Progenitor cell of endocrine pancreas (in vitro differentiated cells): ENCODE measurements at regions not wholly inside any gene's neighbourhood (a gene's known extent, or its start where the extent isn't known, plus 50 kb on each side); places are given as distances from the start of the nearest gene placed in this dataset.

Experiments used
- DNase-seq: peaks from one replicate; pipeline ENCODE4 v3.0.0; 2021; ENCODE audit warnings: low spot score; ENCODE audit not compliant: unreplicated experiment
- H3K27ac Mint-ChIP-seq: 2 replicates; pipeline ENCODE4 v1.8.0; 2021; ENCODE audit warnings: mild to moderate bottlenecking, moderate library complexity, mixed read lengths
- H3K27me3 Mint-ChIP-seq: 2 replicates; pipeline ENCODE4 v1.8.0; 2021; ENCODE audit warnings: mixed read lengths
- H3K36me3 Mint-ChIP-seq: 2 replicates; pipeline ENCODE4 v1.8.0; 2022; ENCODE audit warnings: mixed read lengths; ENCODE audit not compliant: insufficient read depth
- H3K4me1 Mint-ChIP-seq: 2 replicates; pipeline ENCODE4 v1.8.0; 2021; ENCODE audit warnings: low read depth, mixed read lengths
- H3K4me3 Mint-ChIP-seq: 2 replicates; pipeline ENCODE4 v1.8.0; 2021; ENCODE audit warnings: low read depth, mild to moderate bottlenecking, moderate library complexity, mixed read lengths
- H3K9me3 Mint-ChIP-seq: 2 replicates; pipeline ENCODE4 v1.8.0; 2021; ENCODE audit warnings: low read depth, mixed read lengths
- TF ChIP-seq, protein P1 (sequence below): fragments of 200-600 bp; sonication (generic); IDR thresholded peaks from one replicate; pipeline ENCODE4 v1.5.0; 2021; ENCODE audit warnings: antibody characterized with exemption, mild to moderate bottlenecking; ENCODE audit not compliant: unreplicated experiment

DNA sequence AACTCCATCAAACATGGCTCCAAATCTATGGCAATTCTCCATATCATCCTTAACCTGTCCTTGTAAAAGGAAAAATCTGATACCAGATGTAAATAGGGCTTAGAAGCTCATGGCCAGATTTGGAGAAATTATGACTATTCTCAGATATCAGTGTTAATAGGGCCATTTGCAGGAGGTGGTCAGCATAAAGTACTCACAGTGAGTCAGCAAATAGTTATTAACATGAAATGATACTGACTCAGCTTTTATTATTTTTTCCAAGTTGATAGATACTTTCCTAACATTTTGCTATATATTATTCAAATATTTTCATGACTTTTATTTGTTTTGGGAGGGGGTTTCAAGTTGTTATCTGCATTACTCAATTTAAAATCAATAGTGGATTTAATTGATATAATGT lies 255.8 kb downstream of the MFSD1 start:
- TF ChIP-seq, protein P1, sequence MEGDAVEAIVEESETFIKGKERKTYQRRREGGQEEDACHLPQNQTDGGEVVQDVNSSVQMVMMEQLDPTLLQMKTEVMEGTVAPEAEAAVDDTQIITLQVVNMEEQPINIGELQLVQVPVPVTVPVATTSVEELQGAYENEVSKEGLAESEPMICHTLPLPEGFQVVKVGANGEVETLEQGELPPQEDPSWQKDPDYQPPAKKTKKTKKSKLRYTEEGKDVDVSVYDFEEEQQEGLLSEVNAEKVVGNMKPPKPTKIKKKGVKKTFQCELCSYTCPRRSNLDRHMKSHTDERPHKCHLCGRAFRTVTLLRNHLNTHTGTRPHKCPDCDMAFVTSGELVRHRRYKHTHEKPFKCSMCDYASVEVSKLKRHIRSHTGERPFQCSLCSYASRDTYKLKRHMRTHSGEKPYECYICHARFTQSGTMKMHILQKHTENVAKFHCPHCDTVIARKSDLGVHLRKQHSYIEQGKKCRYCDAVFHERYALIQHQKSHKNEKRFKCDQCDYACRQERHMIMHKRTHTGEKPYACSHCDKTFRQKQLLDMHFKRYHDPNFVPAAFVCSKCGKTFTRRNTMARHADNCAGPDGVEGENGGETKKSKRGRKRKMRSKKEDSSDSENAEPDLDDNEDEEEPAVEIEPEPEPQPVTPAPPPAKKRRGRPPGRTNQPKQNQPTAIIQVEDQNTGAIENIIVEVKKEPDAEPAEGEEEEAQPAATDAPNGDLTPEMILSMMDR = no peak
- no peak for DNase-seq
- Mint-ChIP-seq H3K36me3 (no peaks in the 10 kb centered on the region), H3K27ac (no peak overlapping the region), H3K4me1 (no peaks in the 10 kb centered on the region), H3K9me3 (no peaks in the 10 kb centered on the region), H3K27me3 (no peaks in the 10 kb centered on the region), H3K4me3 (no peak overlapping the region)

DNA sequence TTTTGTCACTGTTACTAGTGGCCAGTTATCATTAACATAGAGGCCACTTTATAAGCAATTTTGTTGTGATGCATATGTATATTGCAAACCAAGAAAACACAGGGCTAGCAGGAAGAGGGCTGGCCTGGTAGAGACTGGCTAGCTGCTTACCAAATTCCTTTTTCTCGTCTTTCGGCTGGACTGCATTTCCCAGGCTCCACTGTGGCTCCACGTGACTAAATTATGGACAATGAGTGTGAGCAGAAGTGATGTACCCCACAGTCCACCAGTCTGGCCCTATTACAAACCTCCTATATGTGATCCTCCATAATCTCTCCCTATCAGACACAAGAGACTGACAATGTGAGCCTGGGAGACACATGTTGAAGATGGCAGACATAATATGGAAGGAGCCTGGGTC lies 257.0 kb downstream of the MFSD1 start:
- no peaks in the 10 kb centered on the region for H3K36me3 Mint-ChIP-seq
- H3K4me1 Mint-ChIP-seq = no peaks in the 10 kb centered on the region
- no peaks in the 10 kb centered on the region for H3K9me3 Mint-ChIP-seq
- no peak overlapping the region for H3K4me3 Mint-ChIP-seq
- no peak for DNase-seq
- H3K27me3 Mint-ChIP-seq = no peaks in the 10 kb centered on the region
- H3K27ac Mint-ChIP-seq = no peak overlapping the region
- TF ChIP-seq, protein P1 = no peak

DNA sequence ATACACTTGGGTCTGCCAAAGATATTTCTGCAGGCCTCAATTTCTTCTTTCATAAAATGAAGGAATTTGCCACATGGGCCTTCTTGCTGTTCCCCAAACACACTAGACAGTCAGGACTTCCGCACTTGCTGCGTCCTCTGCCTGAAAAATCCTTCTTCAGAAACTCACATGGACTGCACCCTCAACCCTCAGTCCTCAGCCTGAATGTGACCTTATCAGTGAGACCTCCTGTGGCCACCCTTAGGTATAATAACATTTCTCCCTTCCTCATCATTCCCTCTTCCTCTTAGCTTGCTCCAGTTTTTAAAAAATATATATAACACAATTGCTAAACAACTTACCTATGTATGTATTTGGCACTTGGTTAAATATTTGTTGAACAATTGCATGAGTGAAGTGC lies 257.5 kb downstream of the MFSD1 start:
- TF ChIP-seq, protein P1 = no peak
- H3K27ac Mint-ChIP-seq = no peak overlapping the region
- H3K4me3 Mint-ChIP-seq = no peak overlapping the region
- no peaks in the 10 kb centered on the region for H3K36me3 Mint-ChIP-seq
- H3K9me3 Mint-ChIP-seq = no peaks in the 10 kb centered on the region
- H3K4me1 Mint-ChIP-seq = no peaks in the 10 kb centered on the region
- no peaks in the 10 kb centered on the region for H3K27me3 Mint-ChIP-seq
- DNase-seq = no peak

DNA sequence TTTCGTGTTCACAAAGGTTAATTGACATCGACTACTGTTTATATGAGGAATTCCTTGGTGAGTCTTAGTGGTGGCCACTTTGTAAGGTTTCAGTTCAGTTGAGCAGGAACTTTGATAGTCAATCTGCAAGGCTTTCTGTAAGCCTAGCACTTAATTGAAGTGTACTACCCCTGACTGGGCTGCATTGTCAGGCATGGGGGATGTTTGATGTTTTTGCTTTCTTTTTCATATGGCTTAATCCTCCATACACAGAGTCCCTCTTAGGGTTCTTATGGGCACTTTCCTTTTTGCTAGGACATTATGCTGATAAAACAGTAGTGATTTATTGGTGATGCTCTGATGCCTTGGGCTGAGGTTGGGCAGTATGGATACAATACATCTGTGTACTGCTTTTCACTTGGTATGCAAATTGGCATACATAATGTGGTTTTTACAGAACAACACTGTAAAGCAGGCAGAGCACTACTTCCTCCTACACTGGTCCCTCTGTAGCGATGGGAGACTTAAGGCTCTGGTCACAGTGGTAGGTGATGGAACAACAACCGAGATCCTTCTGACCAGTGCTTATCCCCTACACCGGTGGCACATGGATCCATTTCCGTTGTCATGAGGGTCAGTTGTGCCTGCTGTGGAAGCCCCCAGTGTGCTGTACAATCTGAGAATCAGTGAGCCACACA lies 261.0 kb downstream of the MFSD1 start:
- H3K4me1 Mint-ChIP-seq = no peaks in the 10 kb centered on the region
- no peaks in the 10 kb centered on the region for H3K9me3 Mint-ChIP-seq
- no peak overlapping the region for H3K4me3 Mint-ChIP-seq
- TF ChIP-seq, protein P1 = no peak
- DNase-seq = no peak
- no peak overlapping the region for H3K27ac Mint-ChIP-seq
- no peaks in the 10 kb centered on the region for H3K27me3 Mint-ChIP-seq
- H3K36me3 Mint-ChIP-seq = no peaks in the 10 kb centered on the region

DNA sequence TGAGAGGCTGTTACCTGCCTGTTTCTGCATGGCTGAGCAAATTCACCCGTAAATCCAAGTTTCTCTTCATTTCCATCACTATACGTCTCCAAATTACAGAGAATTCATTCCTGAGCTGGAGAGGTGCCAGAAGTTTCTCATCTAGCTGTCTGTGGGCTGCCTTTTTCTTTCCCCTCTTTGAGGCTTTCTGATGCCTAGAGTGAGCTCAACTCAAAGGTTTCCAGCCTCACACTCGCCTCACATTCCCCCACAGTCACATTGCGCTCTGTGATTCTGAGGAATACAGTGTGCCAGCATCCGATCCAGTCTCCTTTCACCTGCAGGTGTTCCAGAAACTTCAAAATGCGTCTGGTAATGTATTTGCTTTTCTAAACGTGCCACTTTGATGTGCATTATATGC lies 267.2 kb downstream of the MFSD1 start, which contains the start of gene IQCJ:
TSS of gene IQCJ (plus strand) at position 229 of the 400 bp plus-strand sequence.
- TF ChIP-seq, protein P1 = no peak
- H3K27ac Mint-ChIP-seq = no peak within 1 kb of the TSS

More for the DNA sequence above, 267.2 kb downstream of the MFSD1 start, which contains the start of gene IQCJ:
- Mint-ChIP-seq H3K27me3 (peaks cover 25% of the 10 kb centered on the region), H3K36me3 (no peaks in the 10 kb centered on the region), H3K4me3 (no peak within 1 kb of the TSS), H3K9me3 (no peaks in the 10 kb centered on the region), H3K4me1 (peaks cover 2% of the 10 kb centered on the region)
- DNase-seq = no peak
